NB4 (cell line): ENCODE measurements at regions not wholly inside any gene's neighbourhood (a gene's known extent, or its start where the extent isn't known, plus 50 kb on each side); places are given as distances from the start of the nearest gene placed in this dataset.
A peak's percentile ranks its signal among the peaks of the same experiment; 100 is the strongest.

Experiments
- MYC ChIP-seq: IDR thresholded peaks from 2 replicates; pipeline ENCODE4 v1.6.1; 2011; ENCODE audit warnings: low read depth, low read length
- POLR2A ChIP-seq: IDR thresholded peaks from 2 replicates; pipeline ENCODE4 v1.6.1; 2011; ENCODE audit warnings: mild to moderate bottlenecking; ENCODE audit not compliant: insufficient read length; ENCODE audit errors: extremely low read depth
- TF ChIP-seq, protein P1 (sequence below): IDR thresholded peaks from one replicate; pipeline ENCODE4 v1.5.1; 2012; ENCODE audit warnings: low read depth, low read length

DNA sequence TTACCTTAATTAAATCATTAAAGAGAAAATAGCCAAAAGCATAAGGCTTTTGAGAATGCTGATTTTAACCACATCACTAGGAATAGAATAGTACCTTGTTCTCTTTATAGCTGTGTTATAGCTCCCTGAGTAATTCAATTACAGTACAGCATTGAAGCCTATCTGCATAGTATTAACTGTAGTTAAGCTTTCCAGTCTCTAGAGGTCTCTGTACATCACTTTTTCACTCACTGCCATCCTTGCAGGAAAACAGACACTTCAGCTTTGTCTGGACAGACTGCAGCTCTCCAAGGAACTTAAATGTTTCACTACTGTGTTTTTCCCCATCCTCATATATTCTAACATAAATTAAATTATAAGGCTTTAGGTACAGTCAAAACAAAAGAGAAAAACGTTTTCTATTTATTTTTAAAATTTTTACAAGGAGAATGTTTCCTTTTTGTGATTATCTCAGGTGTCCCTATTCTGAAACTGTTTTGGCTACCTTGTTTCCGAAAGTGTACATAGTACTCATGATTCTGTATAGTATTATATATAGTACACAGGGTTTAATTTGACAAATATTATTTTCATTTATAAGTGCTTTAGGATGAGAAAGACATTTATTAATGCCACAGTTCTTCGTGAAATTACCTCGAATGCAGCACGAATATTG lies 407.9 kb downstream of the PCDH18 start:
- TF ChIP-seq, protein P1, sequence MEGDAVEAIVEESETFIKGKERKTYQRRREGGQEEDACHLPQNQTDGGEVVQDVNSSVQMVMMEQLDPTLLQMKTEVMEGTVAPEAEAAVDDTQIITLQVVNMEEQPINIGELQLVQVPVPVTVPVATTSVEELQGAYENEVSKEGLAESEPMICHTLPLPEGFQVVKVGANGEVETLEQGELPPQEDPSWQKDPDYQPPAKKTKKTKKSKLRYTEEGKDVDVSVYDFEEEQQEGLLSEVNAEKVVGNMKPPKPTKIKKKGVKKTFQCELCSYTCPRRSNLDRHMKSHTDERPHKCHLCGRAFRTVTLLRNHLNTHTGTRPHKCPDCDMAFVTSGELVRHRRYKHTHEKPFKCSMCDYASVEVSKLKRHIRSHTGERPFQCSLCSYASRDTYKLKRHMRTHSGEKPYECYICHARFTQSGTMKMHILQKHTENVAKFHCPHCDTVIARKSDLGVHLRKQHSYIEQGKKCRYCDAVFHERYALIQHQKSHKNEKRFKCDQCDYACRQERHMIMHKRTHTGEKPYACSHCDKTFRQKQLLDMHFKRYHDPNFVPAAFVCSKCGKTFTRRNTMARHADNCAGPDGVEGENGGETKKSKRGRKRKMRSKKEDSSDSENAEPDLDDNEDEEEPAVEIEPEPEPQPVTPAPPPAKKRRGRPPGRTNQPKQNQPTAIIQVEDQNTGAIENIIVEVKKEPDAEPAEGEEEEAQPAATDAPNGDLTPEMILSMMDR: peak; percentile 43
- TF ChIP-seq POLR2A: no peak
- no peak for TF ChIP-seq MYC
